IMR-90 (cell line): ENCODE measurements at regions not wholly inside any gene's neighbourhood (a gene's known extent, or its start where the extent isn't known, plus 50 kb on each side); places are given as distances from the start of the nearest gene placed in this dataset.
A peak's percentile ranks its signal among the peaks of the same experiment; 100 is the strongest.

ENCODE experiments used
- ATAC-seq: fragments of 200-7000 bp; cut with Tn5 transposase; 2 replicates; pipeline ENCODE4 v1.9.1; 2020; ENCODE audit warnings: low read depth, mild to moderate bottlenecking, moderate library complexity
- BruUV-seq: library from RNA; stranded (reverse); fragments of 400-500 nt; replicated peaks from 2 replicates; lab custom pipeline; 2021; lab: Mats Ljungman, UMichigan
- CTCF ChIA-PET: fragments of 300-600 bp; formaldehyde crosslinking; extraction: SDS; loops from one replicate; lab custom pipeline; 2021; ENCODE audit warnings: antibody characterized with exemption; lab: Yijun Ruan, JAX
- POLR2A ChIA-PET: fragments of 300-600 bp; sonication (Branson Sonifier 250); formaldehyde crosslinking; loops from one replicate; lab custom pipeline; 2022; ENCODE audit warnings: antibody characterized with exemption; ENCODE audit not compliant: unreplicated experiment; lab: Charles Lee
- DNase-seq: peaks from one replicate; pipeline ENCODE4 v3.0.0; 2013
- H2AFZ ChIP-seq: replicated peaks from 2 replicates; pipeline ENCODE3; 2013; ENCODE audit warnings: low read length, mild to moderate bottlenecking; ENCODE audit not compliant: poor library complexity
- H2AK5ac ChIP-seq: 2 replicates; pipeline ENCODE4 v1.6.1; 2013; ENCODE audit warnings: low read depth, low read length, inconsistent platforms
- H2AK9ac ChIP-seq: replicated peaks from 2 replicates; pipeline ENCODE3; 2013; ENCODE audit warnings: mild to moderate bottlenecking, low read depth, low read length, moderate library complexity; ENCODE audit not compliant: poor library complexity
- H2BK120ac ChIP-seq: 2 replicates; pipeline ENCODE4 v1.6.1; 2013; ENCODE audit warnings: low read depth, low read length, inconsistent platforms
- H2BK15ac ChIP-seq: 3 replicates; pipeline ENCODE4 v1.6.1; 2013; ENCODE audit warnings: low read depth, low read length, inconsistent platforms
- H2BK20ac ChIP-seq: 2 replicates; pipeline ENCODE4 v1.6.1; 2013; ENCODE audit warnings: low read depth, mild to moderate bottlenecking, inconsistent platforms, low read length, moderate library complexity
- H2BK5ac ChIP-seq: 2 replicates; pipeline ENCODE4 v1.6.1; 2013; ENCODE audit warnings: mild to moderate bottlenecking, low read depth, low read length, inconsistent platforms; ENCODE audit not compliant: poor library complexity, severe bottlenecking
- H3K14ac ChIP-seq: replicated peaks from 2 replicates; pipeline ENCODE4 v1.6.1; 2013; ENCODE audit warnings: low read depth, low read length, inconsistent platforms
- H3K18ac ChIP-seq: 2 replicates; pipeline ENCODE4 v1.6.1; 2013; ENCODE audit warnings: low read depth, low read length, control low read depth
- H3K23ac ChIP-seq: 2 replicates; pipeline ENCODE4 v1.6.1; 2013; ENCODE audit warnings: low read depth, low read length, inconsistent platforms
- H3K27ac ChIP-seq: 2 replicates; pipeline ENCODE4 v1.5.1; 2013; ENCODE audit warnings: mild to moderate bottlenecking, control low read depth, low read length; ENCODE audit not compliant: insufficient read depth
- H3K27me3 ChIP-seq: 2 replicates; pipeline ENCODE4 v1.6.1; 2013; ENCODE audit warnings: low read length; ENCODE audit not compliant: control insufficient read depth, insufficient read depth
- H3K36me3 ChIP-seq: 2 replicates; pipeline ENCODE4 v1.6.1; 2013; ENCODE audit warnings: low read length, mixed read lengths; ENCODE audit not compliant: control insufficient read depth, insufficient read depth
- H3K4ac ChIP-seq: 2 replicates; pipeline ENCODE4 v1.6.1; 2013; ENCODE audit warnings: low read depth, low read length, inconsistent platforms
- H3K4me1 ChIP-seq: 2 replicates; pipeline ENCODE4 v1.6.1; 2013; ENCODE audit warnings: low read length, mixed read lengths; ENCODE audit not compliant: control insufficient read depth, insufficient read depth
- H3K4me2 ChIP-seq: 2 replicates; pipeline ENCODE4 v1.6.1; 2013; ENCODE audit warnings: low read depth, mild to moderate bottlenecking, control low read depth, low read length, moderate library complexity
- H3K4me3 ChIP-seq: 2 replicates; pipeline ENCODE4 v1.5.1; 2013; ENCODE audit warnings: low read depth, mild to moderate bottlenecking, control low read depth, low read length, moderate library complexity; ENCODE audit not compliant: insufficient read depth
- H3K56ac ChIP-seq: 2 replicates; pipeline ENCODE4 v1.6.1; 2013; ENCODE audit warnings: low read length, inconsistent platforms; ENCODE audit not compliant: insufficient read depth; ENCODE audit errors: extremely low read depth
- H3K79me1 ChIP-seq, 2 experiments: 2 replicates each; pipeline ENCODE4 v1.6.1; 2013; ENCODE audit warnings: low read length in 2 of 2, inconsistent platforms in 1 of 2, low read depth in 1 of 2
- H3K9ac ChIP-seq: 2 replicates; pipeline ENCODE4 v1.6.1; 2013; ENCODE audit warnings: low read depth, low read length, control low read depth
- H3K9me1 ChIP-seq: 2 replicates; pipeline ENCODE4 v1.6.1; 2013; ENCODE audit warnings: low read length, inconsistent platforms; ENCODE audit not compliant: insufficient read depth
- H3K9me3 ChIP-seq: 2 replicates; pipeline ENCODE4 v1.6.1; 2013; ENCODE audit warnings: low read length; ENCODE audit not compliant: control insufficient read depth, insufficient read depth
- H4K20me1 ChIP-seq: 2 replicates; pipeline ENCODE4 v1.6.1; 2013; ENCODE audit warnings: low read length, inconsistent platforms; ENCODE audit not compliant: insufficient read depth
- H4K5ac ChIP-seq: 2 replicates; pipeline ENCODE4 v1.6.1; 2013; ENCODE audit warnings: mild to moderate bottlenecking, low read depth, low read length, control low read depth
- H4K8ac ChIP-seq, 2 experiments: 2 replicates each; pipeline ENCODE4 v1.6.1; 2013; ENCODE audit warnings: low read depth in 2 of 2, low read length in 2 of 2, control low read depth in 1 of 2, inconsistent platforms in 1 of 2
- H4K91ac ChIP-seq: 2 replicates; pipeline ENCODE4 v1.6.1; 2013; ENCODE audit warnings: low read depth, low read length, inconsistent platforms; ENCODE audit not compliant: insufficient read depth
- NFE2L2 ChIP-seq: fragments of 150-350 bp; IDR thresholded peaks from 2 replicates; pipeline ENCODE4 v1.6.1; 2016; ENCODE audit warnings: low read depth, mild to moderate bottlenecking, low read length
- RAD21 ChIP-seq: IDR thresholded peaks from 2 replicates; pipeline ENCODE4 v1.6.1; 2012; ENCODE audit warnings: low read length, improper control_type of control experiment
- RFX5 ChIP-seq: IDR thresholded peaks from 2 replicates; pipeline ENCODE4 v1.8.0; 2012; ENCODE audit warnings: low read depth, mild to moderate bottlenecking, low read length, moderate library complexity
- WGBS, 2 experiments: methylation state at CpG; one replicate each; pipeline versions ENCODE4 v1.1.5 to v1.1.7; 2013; ENCODE audit warnings: missing lambda C conversion rate in 2 of 2; ENCODE audit not compliant: insufficient read length in 1 of 2; ENCODE audit errors: extremely low coverage in 2 of 2; 5-methylcytosine and 5-hydroxymethylcytosine counted together
- dilution Hi-C: fragments of 300-500 bp; cut with HindIII; formaldehyde crosslinking; loops from one replicate; pipeline ENCODE4 v1.14.3; 2018; ENCODE audit warnings: low sequenced_read_pairs; ENCODE audit not compliant: unreplicated experiment
- in situ Hi-C: fragments of 300-500 bp; cut with MboI; formaldehyde crosslinking; loops from 3 replicates; pipeline ENCODE4 v1.14.3; 2019; ENCODE audit warnings: low sequenced_read_pairs, inconsistent platforms, mixed read lengths
- intact Hi-C: fragments of 100-400 bp; cut with micrococcal nuclease; formaldehyde crosslinking; loops from 2 replicates; pipeline ENCODE4 v1.10.0; 2022

DNA sequence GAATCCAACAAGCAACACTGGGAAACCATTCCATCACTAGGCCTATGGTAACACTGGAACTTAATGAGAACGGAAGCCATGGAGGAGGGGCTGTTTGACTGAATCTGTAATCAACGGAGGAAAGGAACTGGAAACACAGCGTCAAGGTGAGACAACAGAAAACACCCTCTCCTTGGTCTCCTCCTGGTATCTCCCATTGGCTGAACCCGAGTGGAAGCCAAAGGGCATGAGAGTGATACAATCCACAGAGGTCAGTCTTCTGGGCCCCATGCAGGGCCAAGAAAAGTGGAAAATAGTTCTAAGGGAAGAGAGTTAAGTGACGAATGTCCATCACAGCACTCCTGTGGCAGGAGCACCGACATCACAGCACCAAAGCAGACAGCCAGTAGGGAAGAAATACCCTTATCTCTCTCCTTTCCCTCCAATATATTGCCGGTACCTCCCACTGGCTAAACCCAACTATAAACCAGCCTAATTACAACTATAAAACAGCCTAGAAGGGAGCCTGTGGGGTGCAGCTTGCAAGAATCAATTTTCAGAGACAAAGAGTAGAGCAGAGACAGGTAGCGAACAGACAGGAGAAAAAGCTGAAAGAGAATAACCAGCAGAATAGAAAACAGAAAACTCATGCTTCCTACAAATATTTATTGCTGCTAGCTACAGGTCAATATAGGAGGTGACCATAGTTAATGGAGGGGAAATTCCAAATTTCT is 107.4 kb upstream of the IFNE start:
- Histone ChIP-seq H3K9ac (no peak overlapping the region), H3K18ac (peak overlapping the region; percentile 64; the same call in 1 of the 2 replicates), H3K23ac (0 out of 2 replicates have a peak overlapping the region, but pooled peaks have one; percentile 12), H3K27ac (no peak overlapping the region), H3K9me3 (no peaks in the 10 kb centered on the region), H3K14ac (peak overlapping the region; percentile 51; the same call in 1 of the 2 replicates), H2BK5ac (peak overlapping the region; percentile 2), H3K27me3 (no peaks in the 10 kb centered on the region), H2AK5ac (peak overlapping the region; percentile 77), H4K91ac (peak overlapping the region; percentile 45), H2AK9ac (peak overlapping the region; percentile 44), H3K56ac (no peak overlapping the region), H4K5ac (peak overlapping the region; percentile 61; the same call in 1 of the 2 replicates), H4K20me1 (no peaks in the 10 kb centered on the region), H3K9me1 (no peaks in the 10 kb centered on the region; the same call in 1 of the 2 replicates), H4K8ac (peak overlapping the region in 1 of 2 experiments; percentile 5; a peak in 1 of 4 replicates), H3K36me3 (no peaks in the 10 kb centered on the region), H3K4me1 (peaks cover 9% of the 10 kb centered on the region), H3K79me1 (peaks cover 7 to 15% of the 10 kb centered on the region in 2 experiments; a peak in 2 of 4 replicates), H3K4ac (peak overlapping the region; percentile 50), H2BK20ac (peak overlapping the region; percentile 84), H3K4me3 (no peak overlapping the region), H2BK15ac (peak overlapping the region; percentile 66; the same call in 2 of the 3 replicates), H3K4me2 (no peak overlapping the region), H2BK120ac (peak overlapping the region; percentile 68), H2AFZ (no peak overlapping the region)
- ChIA-PET POLR2A (no interaction called here), CTCF (no interaction called here)
- no TSS peak for BruUV-seq
- intact Hi-C loops (loop anchor here (2.0 kb wide), 1 partner anchor 31 kb away; no protein-coding TSS in a partner anchor), in situ Hi-C loops (loop anchor here (10.0 to 25.0 kb wide), 3 partner anchors 65 to 398 kb away; partner anchors contain the start of genes CDKN2A and CDKN2B-AS1), dilution Hi-C loops (no loop called here)
- WGBS, 2 experiments, result no CpG with 5 or more reads among the region's 8 CpGs
- ATAC-seq (no peak), DNase-seq (no peak)
- TF ChIP-seq RAD21, result no peak
- no peak for TF ChIP-seq NFE2L2
- TF ChIP-seq RFX5, result no peak
